Skeletal muscle satellite cell (primary cell): ENCODE measurements at regions not wholly inside any gene's neighbourhood (a gene's known extent, or its start where the extent isn't known, plus 50 kb on each side); places are given as distances from the start of the nearest gene placed in this dataset.

Experiments used
- H3K27me3 ChIP-seq: 2 replicates; pipeline ENCODE4 v1.7.0; 2013; ENCODE audit warnings: low read length; ENCODE audit not compliant: control insufficient read depth, insufficient read depth
- H3K36me3 ChIP-seq: 2 replicates; pipeline ENCODE4 v1.7.0; 2013; ENCODE audit warnings: mild to moderate bottlenecking, control low read depth, low read length; ENCODE audit not compliant: insufficient read depth
- H3K4me1 ChIP-seq: 2 replicates; pipeline ENCODE4 v1.7.0; 2013; ENCODE audit warnings: low read length; ENCODE audit not compliant: control insufficient read depth, insufficient read depth
- H3K4me2 ChIP-seq: 2 replicates; pipeline ENCODE4 v1.7.0; 2013; ENCODE audit warnings: mild to moderate bottlenecking, low read length
- H3K4me3 ChIP-seq: 2 replicates; pipeline ENCODE4 v1.7.0; 2013; ENCODE audit warnings: low read length
- H3K9ac ChIP-seq: 2 replicates; pipeline ENCODE4 v1.7.0; 2013; ENCODE audit warnings: mild to moderate bottlenecking, low read depth, low read length, moderate library complexity
- H3K9me3 ChIP-seq: replicated peaks from 2 replicates; pipeline ENCODE4 v1.7.0; 2013; ENCODE audit warnings: mild to moderate bottlenecking, control low read depth, low read length

DNA sequence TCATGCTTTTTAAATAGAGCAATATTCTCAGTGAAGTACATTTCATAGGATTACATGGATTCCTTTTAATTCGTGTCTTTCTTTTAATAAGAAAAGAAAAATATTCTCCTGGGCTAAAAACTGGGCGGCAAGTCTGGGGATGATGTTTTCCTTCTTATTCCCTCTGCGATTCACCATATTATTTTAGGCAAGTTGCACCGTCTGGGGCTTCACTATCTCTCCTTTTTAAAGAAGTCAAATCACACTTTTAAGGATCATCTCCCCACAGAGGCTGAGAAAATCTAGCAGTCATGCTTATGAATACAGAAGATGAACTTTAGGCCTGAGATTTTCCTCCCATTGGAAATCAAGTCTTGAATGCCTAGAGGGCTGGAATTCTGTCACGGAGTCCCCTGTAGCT is 104.1 kb downstream of the COPS8 start:
- Histone ChIP-seq H3K4me2 (no peak overlapping the region), H3K27me3 (no peaks in the 10 kb centered on the region), H3K4me1 (peaks cover 3% of the 10 kb centered on the region), H3K4me3 (no peak overlapping the region), H3K9me3 (no peaks in the 10 kb centered on the region), H3K9ac (no peak overlapping the region), H3K36me3 (no peaks in the 10 kb centered on the region)

DNA sequence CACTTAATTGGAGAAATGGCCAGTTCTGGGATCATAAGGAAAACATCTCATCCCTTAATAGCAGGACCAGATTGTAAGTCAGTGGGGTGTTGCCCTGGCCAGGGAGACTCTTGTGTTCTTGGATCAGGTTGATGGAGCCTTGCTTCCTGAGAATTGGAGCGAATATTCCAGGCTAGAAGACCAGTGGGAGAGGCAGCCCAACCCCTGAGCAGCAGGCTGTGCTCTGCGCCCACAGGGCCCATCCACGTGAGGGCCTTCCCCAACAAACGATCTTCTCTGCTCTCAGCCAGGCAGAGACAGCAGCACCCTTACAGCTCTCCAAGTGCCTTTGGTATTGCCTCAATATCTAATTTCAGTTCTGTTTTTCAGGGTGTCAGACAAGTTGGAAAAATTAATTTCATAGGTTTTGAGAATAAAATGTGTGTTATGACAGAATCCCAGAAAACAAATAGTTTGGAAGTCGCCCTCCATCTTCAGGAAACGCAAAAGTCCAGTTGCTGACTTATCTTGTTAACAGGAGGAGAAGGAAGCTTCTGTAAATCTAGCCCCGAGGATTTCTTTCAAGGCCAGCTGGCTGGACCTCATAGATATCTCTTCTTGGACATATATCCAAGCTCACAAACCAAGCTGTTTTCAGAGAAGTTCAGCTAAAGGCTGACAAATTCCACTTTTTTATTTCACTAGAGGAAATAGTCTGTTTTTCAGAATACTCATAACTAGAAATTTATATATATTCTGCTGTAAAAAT is 105.5 kb downstream of the COPS8 start:
- Histone ChIP-seq H3K4me2 (no peak overlapping the region), H3K4me1 (peaks cover 3% of the 10 kb centered on the region), H3K9me3 (no peaks in the 10 kb centered on the region), H3K36me3 (no peaks in the 10 kb centered on the region), H3K4me3 (no peak overlapping the region), H3K27me3 (no peaks in the 10 kb centered on the region), H3K9ac (no peak overlapping the region)

DNA sequence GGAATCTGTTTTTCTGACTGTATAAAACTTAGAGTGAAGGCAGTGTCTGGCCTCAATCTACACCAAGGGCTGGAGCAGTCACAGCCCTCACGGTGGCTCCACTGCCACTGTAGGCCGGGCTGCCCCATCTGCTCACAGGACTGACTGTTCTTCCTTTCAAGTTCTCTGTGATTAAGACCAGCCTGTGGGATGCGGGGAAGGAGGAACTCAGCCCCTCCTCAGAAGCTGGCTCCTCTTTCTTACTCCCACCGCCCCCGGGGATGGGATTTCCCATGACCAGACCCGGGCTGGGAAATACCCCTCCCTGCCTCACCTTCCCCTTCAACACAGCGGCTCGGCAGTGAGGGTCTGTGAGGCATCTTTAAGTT is 106.0 kb downstream of the COPS8 start:
- Histone ChIP-seq H3K36me3 (no peaks in the 10 kb centered on the region), H3K9ac (no peak overlapping the region), H3K27me3 (no peaks in the 10 kb centered on the region)

DNA sequence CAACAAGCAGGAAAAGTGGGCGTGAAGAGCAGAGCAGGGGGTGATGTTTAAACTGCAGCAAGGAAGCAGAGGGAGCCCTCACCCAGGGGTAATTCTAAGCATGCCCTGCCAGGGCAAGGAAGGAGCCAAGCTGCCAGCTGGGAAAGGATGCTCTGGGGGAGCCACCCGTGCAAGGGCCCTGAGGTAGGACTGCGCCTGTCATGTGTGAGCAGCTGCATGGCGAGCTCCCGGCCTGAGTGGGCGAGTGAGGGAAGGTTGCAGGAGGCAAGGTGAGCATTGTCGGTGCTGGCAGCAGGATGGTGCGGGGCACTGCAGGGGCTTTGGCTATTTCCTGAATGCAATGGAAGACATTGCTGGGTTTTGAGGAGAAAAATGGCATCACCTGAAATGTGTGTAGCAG is 107.2 kb downstream of the COPS8 start:
- H3K4me1 ChIP-seq = peaks cover 19% of the 10 kb centered on the region
- no peak overlapping the region for H3K9ac ChIP-seq

More for the DNA sequence above, 106.0 kb downstream of the COPS8 start:
- no peaks in the 10 kb centered on the region for H3K9me3 ChIP-seq
- H3K4me3 ChIP-seq = no peak overlapping the region
- H3K4me2 ChIP-seq = no peak overlapping the region
- H3K4me1 ChIP-seq = peaks cover 9% of the 10 kb centered on the region

DNA sequence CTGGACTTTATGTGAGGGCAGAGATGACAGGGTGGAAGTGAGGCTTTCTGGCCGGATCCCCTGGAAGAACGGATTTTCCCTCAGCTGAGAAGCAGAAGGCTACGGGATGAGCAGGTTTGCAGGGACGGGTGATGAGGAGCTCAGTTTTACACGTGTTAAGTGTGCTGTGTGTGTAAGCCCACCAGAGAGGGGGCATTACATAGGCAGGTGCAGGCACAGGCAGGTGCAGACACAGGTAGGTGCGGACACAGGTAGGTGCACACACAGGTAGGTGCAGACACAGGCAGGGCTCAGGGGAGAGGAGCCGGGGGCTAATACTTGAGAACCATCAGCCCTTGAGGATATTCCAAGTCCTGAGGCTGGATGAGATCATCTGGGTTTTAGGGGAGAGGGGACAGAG is 107.7 kb downstream of the COPS8 start:
- H3K4me3 ChIP-seq = no peak overlapping the region
- no peak overlapping the region for H3K4me2 ChIP-seq
- no peaks in the 10 kb centered on the region for H3K9me3 ChIP-seq
- peaks cover 21% of the 10 kb centered on the region for H3K4me1 ChIP-seq
- no peaks in the 10 kb centered on the region for H3K27me3 ChIP-seq
- no peak overlapping the region for H3K9ac ChIP-seq
- H3K36me3 ChIP-seq = no peaks in the 10 kb centered on the region

More for the DNA sequence above, 107.2 kb downstream of the COPS8 start:
- H3K27me3 ChIP-seq = no peaks in the 10 kb centered on the region
- no peak overlapping the region for H3K4me2 ChIP-seq
- H3K36me3 ChIP-seq = no peaks in the 10 kb centered on the region
- H3K9me3 ChIP-seq = no peaks in the 10 kb centered on the region
- H3K4me3 ChIP-seq = no peak overlapping the region

DNA sequence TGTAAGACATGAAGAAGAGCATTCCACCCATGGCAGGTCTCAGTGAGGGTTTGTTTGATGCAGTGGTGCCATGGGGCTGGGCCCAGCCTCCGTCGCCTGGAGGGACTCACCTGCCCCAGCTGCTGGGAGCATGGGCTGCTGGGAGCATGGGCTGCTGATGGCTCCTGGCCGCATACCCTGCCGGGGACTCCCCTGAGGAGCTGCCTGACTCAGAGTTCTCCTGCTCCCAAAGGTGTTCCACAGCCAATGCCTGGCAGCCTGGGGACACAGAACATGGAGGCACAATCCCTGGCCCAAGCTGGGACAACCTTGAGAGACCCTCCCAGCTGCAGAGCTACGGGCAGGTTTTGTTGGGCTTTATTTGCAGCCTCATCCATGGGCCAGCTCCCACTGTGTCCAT is 108.4 kb downstream of the COPS8 start:
- Histone ChIP-seq H3K36me3 (no peaks in the 10 kb centered on the region), H3K4me1 (peaks cover 27% of the 10 kb centered on the region), H3K4me2 (no peak overlapping the region), H3K27me3 (no peaks in the 10 kb centered on the region), H3K9ac (no peak overlapping the region), H3K9me3 (no peaks in the 10 kb centered on the region), H3K4me3 (no peak overlapping the region)

DNA sequence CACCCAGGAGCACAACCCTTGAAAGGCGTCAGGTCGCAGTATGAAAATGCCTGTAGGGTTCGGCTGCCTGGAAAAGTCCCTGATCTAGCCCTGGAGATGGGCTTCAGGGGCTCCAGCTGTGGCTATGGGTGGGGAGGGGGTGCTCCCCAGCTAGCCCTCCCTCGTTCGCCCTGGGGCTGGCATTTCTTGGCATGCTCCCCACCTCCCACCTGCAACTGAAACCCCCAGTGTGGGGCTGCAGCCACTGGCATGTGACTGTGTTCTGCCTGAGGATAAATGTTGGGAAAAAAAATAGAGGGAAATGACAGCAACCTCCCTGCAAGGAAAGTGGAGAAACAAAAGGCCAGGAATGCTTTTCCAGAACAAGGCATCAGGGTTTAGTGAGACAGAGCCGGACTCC is 109.2 kb downstream of the COPS8 start:
- Histone ChIP-seq H3K9me3 (no peaks in the 10 kb centered on the region), H3K36me3 (no peaks in the 10 kb centered on the region), H3K4me1 (peaks cover 36% of the 10 kb centered on the region), H3K9ac (no peak overlapping the region), H3K27me3 (no peaks in the 10 kb centered on the region), H3K4me3 (no peak overlapping the region), H3K4me2 (no peak overlapping the region)

DNA sequence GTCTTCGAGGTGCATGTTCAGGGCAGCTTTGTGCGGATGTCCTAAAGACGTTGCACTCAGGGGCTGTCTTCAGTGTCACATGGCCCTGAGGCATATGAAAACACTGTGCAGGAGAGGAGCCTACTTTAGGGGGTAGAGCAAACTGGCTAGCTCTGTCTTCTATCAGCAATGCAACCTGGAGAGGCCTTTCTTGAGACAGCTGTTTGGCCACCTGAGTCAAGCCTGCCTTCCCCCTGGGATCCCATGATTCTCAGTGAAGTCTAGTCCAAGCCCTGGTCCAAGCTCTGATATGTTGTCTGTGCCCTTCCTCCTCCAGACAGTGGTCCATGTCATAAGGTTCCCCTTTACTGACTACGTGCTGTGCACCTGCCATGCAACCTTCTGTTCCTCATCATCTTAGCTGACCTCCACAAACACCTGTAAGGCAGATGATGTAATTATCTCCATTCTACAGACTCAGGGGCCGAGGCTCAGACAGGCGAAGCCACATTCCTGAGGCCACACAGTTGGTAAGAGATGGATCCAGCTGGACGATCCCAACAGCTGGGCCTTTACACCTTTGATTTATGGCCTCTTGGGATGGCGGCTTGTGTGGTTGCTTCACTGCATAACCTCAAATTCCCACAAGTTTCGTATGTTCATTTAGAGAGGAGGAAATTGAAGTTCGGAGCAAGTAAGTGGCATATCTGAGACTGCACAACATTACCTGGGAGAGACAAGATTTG is 109.9 kb downstream of the COPS8 start:
- Histone ChIP-seq H3K27me3 (no peaks in the 10 kb centered on the region), H3K4me2 (no peak overlapping the region), H3K9ac (no peak overlapping the region), H3K4me1 (peaks cover 39% of the 10 kb centered on the region), H3K36me3 (no peaks in the 10 kb centered on the region), H3K4me3 (no peak overlapping the region), H3K9me3 (no peaks in the 10 kb centered on the region)

DNA sequence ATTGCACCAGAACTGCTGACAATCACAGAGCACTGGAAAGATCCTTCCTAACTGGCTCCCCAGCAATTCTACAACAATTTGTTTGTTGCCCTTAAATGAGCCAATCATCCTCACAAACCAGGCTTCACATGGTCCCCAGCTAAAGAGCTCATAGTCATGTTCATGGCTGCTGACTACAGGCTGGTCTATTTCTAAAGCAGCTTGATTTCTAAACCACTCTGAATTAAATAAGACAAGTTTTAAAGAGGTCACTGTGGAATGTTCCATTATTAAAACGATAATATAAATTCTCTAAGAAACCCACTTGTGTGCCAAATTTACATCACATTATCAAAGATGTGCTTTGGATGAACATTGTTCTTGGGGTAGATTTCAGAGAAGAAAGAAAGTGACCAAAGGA is 110.7 kb downstream of the COPS8 start:
- no peak overlapping the region for H3K4me3 ChIP-seq
- peak overlapping the region; percentile 40 for H3K4me2 ChIP-seq
- no peaks in the 10 kb centered on the region for H3K9me3 ChIP-seq
- peaks cover 43% of the 10 kb centered on the region for H3K4me1 ChIP-seq
- no peaks in the 10 kb centered on the region for H3K27me3 ChIP-seq
- peak overlapping the region; percentile 21 for H3K9ac ChIP-seq
- no peaks in the 10 kb centered on the region for H3K36me3 ChIP-seq

DNA sequence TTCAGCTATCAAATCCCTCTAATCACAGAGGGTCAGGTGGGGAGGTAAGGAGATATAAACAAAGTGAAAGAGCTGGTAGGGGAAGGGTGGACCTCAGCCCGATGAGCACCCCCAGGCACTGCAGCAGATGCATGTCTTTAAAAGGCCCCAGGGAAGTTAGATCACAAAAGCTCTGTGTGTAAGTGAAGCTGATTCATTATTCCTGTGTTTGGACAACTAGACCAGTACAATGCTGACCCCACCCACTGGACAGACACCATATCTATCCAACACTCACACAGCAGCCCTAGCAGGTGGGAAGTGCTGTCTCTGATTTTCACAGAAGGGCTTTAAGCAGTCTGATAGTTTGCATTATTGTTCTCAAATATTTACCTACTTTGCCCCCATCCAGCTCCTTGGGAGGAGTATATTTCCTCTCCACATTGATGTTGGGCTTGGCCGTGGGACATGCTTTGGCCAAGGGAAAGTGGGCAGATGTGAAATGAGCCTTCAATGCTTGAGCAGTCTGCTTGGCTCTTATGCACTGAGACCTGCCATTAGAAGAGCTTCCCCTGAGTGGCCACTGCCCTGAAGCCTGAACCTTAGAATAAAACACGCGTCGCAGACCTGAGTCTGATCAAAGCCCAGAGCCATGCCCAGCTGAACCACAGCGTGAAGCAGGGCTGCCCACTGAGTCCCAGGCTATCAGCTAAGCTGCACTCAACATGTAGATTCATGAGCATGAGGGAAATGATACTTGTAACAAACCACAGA is 111.4 kb downstream of the COPS8 start:
- no peaks in the 10 kb centered on the region for H3K27me3 ChIP-seq
- H3K4me1 ChIP-seq = peaks cover 50% of the 10 kb centered on the region
- H3K9me3 ChIP-seq = no peaks in the 10 kb centered on the region

DNA sequence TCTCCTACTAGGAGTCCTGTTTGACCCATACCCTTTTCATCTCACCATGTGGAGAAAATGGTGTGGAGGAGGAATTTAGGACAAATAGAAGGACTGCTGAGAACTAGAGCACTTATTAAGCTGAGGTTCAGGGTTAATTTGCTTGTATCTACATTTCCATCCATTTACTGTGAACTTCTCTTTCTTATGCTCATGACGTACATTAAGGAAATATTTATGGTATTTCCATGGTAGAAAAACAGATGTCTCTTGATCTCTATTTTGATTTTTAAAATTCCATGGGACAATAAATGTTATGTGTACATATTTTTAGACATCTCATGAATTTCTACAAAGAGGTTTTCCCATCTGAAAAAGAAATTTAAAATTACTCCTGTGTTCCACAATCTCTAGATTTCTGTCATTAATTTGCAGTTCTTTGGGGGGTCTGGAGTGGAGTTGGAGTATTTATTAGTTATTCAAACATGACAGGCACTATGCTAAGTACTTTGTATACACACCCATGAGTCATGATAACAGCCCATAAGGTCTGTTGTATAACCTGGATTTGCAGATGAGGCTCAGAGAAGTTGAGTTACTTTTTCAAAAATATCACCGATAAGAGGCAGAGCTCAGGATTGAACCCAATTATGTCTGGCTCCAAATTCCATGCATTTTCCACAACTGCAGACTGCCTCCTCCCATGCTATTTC is 112.6 kb downstream of the COPS8 start:
- H3K9ac ChIP-seq = no peak overlapping the region
- no peaks in the 10 kb centered on the region for H3K36me3 ChIP-seq
- H3K4me2 ChIP-seq = no peak overlapping the region
- no peak overlapping the region for H3K4me3 ChIP-seq
- H3K4me1 ChIP-seq = peaks cover 62% of the 10 kb centered on the region
- no peaks in the 10 kb centered on the region for H3K9me3 ChIP-seq
- no peaks in the 10 kb centered on the region for H3K27me3 ChIP-seq

More for the DNA sequence above, 111.4 kb downstream of the COPS8 start:
- peak overlapping the region; percentile 40 for H3K4me2 ChIP-seq
- H3K4me3 ChIP-seq = no peak overlapping the region
- H3K36me3 ChIP-seq = no peaks in the 10 kb centered on the region
- peak overlapping the region; percentile 21 for H3K9ac ChIP-seq
